Neural cell (in vitro differentiated cells): ENCODE measurements at regions not wholly inside any gene's neighbourhood (a gene's known extent, or its start where the extent isn't known, plus 50 kb on each side); places are given as distances from the start of the nearest gene placed in this dataset.

Source experiments
- EP300 ChIP-seq: fragments of 450-650 bp; conservative IDR thresholded peaks from 2 replicates; pipeline ENCODE4 v1.6.1; 2014; ENCODE audit warnings: antibody characterized with exemption, mild to moderate bottlenecking, moderate library complexity; ENCODE audit not compliant: poor library complexity, severe bottlenecking
- EZH2 ChIP-seq: fragments of 200-600, 300-800 bp; shearing (Covaris generic), sonication (generic); IDR thresholded peaks from 2 replicates; pipeline ENCODE4 v1.6.1; 2014; ENCODE audit warnings: antibody characterized with exemption, low read length, borderline replicate concordance, mild to moderate bottlenecking; ENCODE audit not compliant: insufficient read depth, poor library complexity, severe bottlenecking
- POLR2AphosphoS5 ChIP-seq: IDR thresholded peaks from 2 replicates; pipeline ENCODE4 v1.6.1; 2012
- RAD21 ChIP-seq: fragments of 450-650 bp; conservative IDR thresholded peaks from 2 replicates; pipeline ENCODE4 v1.6.1; 2014; ENCODE audit warnings: antibody characterized with exemption, mild to moderate bottlenecking, moderate library complexity
- TF ChIP-seq, protein P1 (sequence below): IDR thresholded peaks from 2 replicates; pipeline ENCODE4 v1.6.1; 2012; ENCODE audit warnings: borderline replicate concordance
- TF ChIP-seq, protein P2 (sequence below): fragments of 450-650 bp; IDR thresholded peaks from 2 replicates; pipeline ENCODE4 v1.5.1; 2014; ENCODE audit warnings: antibody characterized with exemption, mild to moderate bottlenecking, moderate library complexity; ENCODE audit not compliant: poor library complexity, severe bottlenecking

DNA sequence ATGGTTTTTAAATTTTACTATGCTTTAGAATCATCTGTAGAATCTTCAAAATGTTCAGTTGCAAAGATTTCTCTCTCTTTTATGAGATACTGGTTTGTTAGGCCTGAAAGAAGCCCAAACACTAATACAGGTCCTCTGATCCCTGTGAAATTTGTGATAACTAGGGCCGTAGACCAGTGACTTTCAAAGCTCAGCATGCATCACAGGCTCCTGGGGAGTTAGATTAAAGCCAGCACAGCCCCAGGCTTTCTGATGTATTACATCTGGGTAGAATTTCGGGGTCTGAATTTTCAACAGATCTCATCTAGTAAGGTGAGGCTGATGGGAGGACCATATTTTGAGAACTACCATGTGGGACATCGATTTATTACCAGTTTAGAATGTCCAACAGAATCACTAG is 194.1 kb upstream of the PTPRD start:
- TF ChIP-seq POLR2AphosphoS5, result no peak
- no peak for TF ChIP-seq RAD21
- TF ChIP-seq, protein P1, sequence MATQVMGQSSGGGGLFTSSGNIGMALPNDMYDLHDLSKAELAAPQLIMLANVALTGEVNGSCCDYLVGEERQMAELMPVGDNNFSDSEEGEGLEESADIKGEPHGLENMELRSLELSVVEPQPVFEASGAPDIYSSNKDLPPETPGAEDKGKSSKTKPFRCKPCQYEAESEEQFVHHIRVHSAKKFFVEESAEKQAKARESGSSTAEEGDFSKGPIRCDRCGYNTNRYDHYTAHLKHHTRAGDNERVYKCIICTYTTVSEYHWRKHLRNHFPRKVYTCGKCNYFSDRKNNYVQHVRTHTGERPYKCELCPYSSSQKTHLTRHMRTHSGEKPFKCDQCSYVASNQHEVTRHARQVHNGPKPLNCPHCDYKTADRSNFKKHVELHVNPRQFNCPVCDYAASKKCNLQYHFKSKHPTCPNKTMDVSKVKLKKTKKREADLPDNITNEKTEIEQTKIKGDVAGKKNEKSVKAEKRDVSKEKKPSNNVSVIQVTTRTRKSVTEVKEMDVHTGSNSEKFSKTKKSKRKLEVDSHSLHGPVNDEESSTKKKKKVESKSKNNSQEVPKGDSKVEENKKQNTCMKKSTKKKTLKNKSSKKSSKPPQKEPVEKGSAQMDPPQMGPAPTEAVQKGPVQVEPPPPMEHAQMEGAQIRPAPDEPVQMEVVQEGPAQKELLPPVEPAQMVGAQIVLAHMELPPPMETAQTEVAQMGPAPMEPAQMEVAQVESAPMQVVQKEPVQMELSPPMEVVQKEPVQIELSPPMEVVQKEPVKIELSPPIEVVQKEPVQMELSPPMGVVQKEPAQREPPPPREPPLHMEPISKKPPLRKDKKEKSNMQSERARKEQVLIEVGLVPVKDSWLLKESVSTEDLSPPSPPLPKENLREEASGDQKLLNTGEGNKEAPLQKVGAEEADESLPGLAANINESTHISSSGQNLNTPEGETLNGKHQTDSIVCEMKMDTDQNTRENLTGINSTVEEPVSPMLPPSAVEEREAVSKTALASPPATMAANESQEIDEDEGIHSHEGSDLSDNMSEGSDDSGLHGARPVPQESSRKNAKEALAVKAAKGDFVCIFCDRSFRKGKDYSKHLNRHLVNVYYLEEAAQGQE, result no peak
- TF ChIP-seq, protein P2, sequence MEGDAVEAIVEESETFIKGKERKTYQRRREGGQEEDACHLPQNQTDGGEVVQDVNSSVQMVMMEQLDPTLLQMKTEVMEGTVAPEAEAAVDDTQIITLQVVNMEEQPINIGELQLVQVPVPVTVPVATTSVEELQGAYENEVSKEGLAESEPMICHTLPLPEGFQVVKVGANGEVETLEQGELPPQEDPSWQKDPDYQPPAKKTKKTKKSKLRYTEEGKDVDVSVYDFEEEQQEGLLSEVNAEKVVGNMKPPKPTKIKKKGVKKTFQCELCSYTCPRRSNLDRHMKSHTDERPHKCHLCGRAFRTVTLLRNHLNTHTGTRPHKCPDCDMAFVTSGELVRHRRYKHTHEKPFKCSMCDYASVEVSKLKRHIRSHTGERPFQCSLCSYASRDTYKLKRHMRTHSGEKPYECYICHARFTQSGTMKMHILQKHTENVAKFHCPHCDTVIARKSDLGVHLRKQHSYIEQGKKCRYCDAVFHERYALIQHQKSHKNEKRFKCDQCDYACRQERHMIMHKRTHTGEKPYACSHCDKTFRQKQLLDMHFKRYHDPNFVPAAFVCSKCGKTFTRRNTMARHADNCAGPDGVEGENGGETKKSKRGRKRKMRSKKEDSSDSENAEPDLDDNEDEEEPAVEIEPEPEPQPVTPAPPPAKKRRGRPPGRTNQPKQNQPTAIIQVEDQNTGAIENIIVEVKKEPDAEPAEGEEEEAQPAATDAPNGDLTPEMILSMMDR, result no peak
- no peak for TF ChIP-seq EZH2
- TF ChIP-seq EP300, result no peak
